ENCODE measurements at regions not wholly inside any gene's neighbourhood (a gene's known extent, or its start where the extent isn't known, plus 50 kb on each side); places are given as distances from the start of the nearest gene placed in this dataset.

GRCh38 chr21:28269173-28269572 lies 723.5 kb downstream of the LTN1 start:
- TF ChIP-seq RAD21 (IDR thresholded peaks at IDR 0.05; ENCODE audit: low read depth) (no peak), TEAD4 (IDR thresholded peaks at IDR 0.05) (no peak), CEBPB (IDR thresholded peaks at IDR 0.05) (no peak), FOXM1 (IDR thresholded peaks at IDR 0.05; ENCODE audit: borderline replicate concordance, low read depth) (no peak), EP300 (IDR thresholded peaks at IDR 0.05; ENCODE audit: borderline replicate concordance) (no peak), REST (IDR thresholded peaks at IDR 0.05; ENCODE audit: low read depth) (no peak), CREB1 (IDR thresholded peaks at IDR 0.05; ENCODE audit: low read depth) (no peak), TAF1 (IDR thresholded peaks at IDR 0.05; ENCODE audit: low read depth) (no peak), MAX (IDR thresholded peaks at IDR 0.05) (no peak), YY1 (IDR thresholded peaks at IDR 0.05; ENCODE audit: low read depth) (no peak), TCF12 (IDR thresholded peaks at IDR 0.05; ENCODE audit: low read depth) (no peak), NFIC (IDR thresholded peaks at IDR 0.05) (no peak), EGR1 (IDR thresholded peaks at IDR 0.05) (no peak)

All from Ishikawa (cell line).